Testis (tissue), 2 donors: ENCODE measurements at regions not wholly inside any gene's neighbourhood (a gene's known extent, or its start where the extent isn't known, plus 50 kb on each side); places are given as distances from the start of the nearest gene placed in this dataset.

ENCODE experiments used
- CTCF ChIP-seq, 3 experiments: fragments of 450-650 bp in 2 of 3; fragments of 200-600 bp in 1 of 3; sonication (generic) in 1 of 3; IDR thresholded peaks; one replicate each; pipeline ENCODE4 v1.5.1; 2016 to 2019; ENCODE audit warnings: antibody characterized with exemption in 3 of 3, mild to moderate bottlenecking in 2 of 3, moderate library complexity in 1 of 3
- POLR2A ChIP-seq: fragments of 450-650 bp; IDR thresholded peaks from one replicate; pipeline ENCODE4 v1.6.1; 2017; ENCODE audit warnings: antibody characterized with exemption, mild to moderate bottlenecking, moderate library complexity

GRCh38 chr20:37636212-37636975 lies 57.4 kb upstream of the CTNNBL1 start:
- no peak for TF ChIP-seq CTCF (IDR thresholded peaks at IDR 0.05)
- TF ChIP-seq POLR2A = no peak
